ENCODE measurements at regions not wholly inside any gene's neighbourhood (a gene's known extent, or its start where the extent isn't known, plus 50 kb on each side); places are given as distances from the start of the nearest gene placed in this dataset.

DNA sequence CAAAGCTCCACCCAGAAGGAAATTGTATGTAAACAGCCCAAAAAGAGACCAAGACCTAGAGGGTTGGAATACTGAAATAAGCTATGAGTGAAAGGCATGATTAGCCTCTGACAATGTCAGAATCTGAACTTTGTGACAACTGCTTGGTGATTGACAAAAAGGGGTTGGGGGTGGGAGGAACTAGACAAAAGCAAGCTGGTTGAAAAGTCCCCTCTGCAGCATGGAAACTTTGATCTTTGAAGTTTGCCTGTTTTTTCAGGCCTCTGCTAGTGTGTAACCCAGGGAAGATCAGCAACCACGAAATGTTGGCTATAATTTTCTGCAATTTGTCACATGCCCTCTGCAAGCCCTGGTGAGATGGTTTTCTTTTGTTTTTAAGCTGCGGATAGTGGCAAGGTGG lies 104.8 kb upstream of the SLC25A13 start:
- no peaks in the 10 kb centered on the region for H3K79me2 ChIP-seq (ENCODE audit: low read length)
- H2AFZ ChIP-seq (ENCODE audit: low read depth, low read length) = no peak overlapping the region
- H3K9ac ChIP-seq (ENCODE audit: low read length) = no peak overlapping the region
- H3K36me3 ChIP-seq (replicated peaks; ENCODE audit: low read depth, low read length) = no peaks in the 10 kb centered on the region
- H3K9me3 ChIP-seq (ENCODE audit: insufficient read depth, low read length) = no peaks in the 10 kb centered on the region
- no peaks in the 10 kb centered on the region for H4K20me1 ChIP-seq (ENCODE audit: insufficient read depth, low read length)
- no peak for TF ChIP-seq EZH2phosphoT487 (IDR thresholded peaks at IDR 0.05; ENCODE audit: low read depth)
- TF ChIP-seq, protein P1, sequence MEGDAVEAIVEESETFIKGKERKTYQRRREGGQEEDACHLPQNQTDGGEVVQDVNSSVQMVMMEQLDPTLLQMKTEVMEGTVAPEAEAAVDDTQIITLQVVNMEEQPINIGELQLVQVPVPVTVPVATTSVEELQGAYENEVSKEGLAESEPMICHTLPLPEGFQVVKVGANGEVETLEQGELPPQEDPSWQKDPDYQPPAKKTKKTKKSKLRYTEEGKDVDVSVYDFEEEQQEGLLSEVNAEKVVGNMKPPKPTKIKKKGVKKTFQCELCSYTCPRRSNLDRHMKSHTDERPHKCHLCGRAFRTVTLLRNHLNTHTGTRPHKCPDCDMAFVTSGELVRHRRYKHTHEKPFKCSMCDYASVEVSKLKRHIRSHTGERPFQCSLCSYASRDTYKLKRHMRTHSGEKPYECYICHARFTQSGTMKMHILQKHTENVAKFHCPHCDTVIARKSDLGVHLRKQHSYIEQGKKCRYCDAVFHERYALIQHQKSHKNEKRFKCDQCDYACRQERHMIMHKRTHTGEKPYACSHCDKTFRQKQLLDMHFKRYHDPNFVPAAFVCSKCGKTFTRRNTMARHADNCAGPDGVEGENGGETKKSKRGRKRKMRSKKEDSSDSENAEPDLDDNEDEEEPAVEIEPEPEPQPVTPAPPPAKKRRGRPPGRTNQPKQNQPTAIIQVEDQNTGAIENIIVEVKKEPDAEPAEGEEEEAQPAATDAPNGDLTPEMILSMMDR (IDR thresholded peaks at IDR 0.05; ENCODE audit: low read depth, low read length) = no peak
- H3K27ac ChIP-seq (ENCODE audit: low read length) = no peak overlapping the region
- H3K4me3 ChIP-seq (ENCODE audit: low read length) = no peak overlapping the region
- H3K27me3 ChIP-seq (ENCODE audit: low read depth, low read length) = 0 out of 2 replicates have a peak, but pooled peaks cover 1% of the 10 kb centered on the region
- no peak overlapping the region for H3K4me2 ChIP-seq (ENCODE audit: low read length)
- H3K4me1 ChIP-seq (ENCODE audit: low read length) = no peaks in the 10 kb centered on the region

DNA sequence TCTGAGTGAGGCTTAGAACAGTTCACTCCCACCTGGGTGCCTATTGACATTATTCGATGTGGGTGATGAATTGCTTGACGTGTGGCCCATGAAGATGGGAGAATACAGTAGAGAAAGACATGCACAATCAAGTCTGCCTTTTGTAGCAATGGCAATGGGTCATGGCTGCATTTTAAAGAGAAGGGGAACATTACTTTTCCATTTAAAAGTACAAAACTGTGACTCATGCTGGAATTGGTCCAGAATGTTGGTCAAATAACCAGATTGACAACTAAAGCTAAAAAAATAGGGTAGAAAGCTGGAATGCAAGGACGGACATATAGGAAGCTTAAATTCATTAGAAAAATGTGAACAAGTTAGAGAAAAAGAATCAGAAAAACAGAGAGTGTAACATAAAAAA lies 104.1 kb upstream of the SLC25A13 start:
- Histone ChIP-seq H3K27ac (ENCODE audit: low read length) (no peak overlapping the region), H3K27me3 (ENCODE audit: low read depth, low read length) (0 out of 2 replicates have a peak, but pooled peaks cover 4% of the 10 kb centered on the region), H2AFZ (ENCODE audit: low read depth, low read length) (no peak overlapping the region), H3K9me3 (ENCODE audit: insufficient read depth, low read length) (no peaks in the 10 kb centered on the region), H3K36me3 (replicated peaks; ENCODE audit: low read depth, low read length) (no peaks in the 10 kb centered on the region), H3K9ac (ENCODE audit: low read length) (no peak overlapping the region), H3K4me1 (ENCODE audit: low read length) (no peaks in the 10 kb centered on the region), H3K4me2 (ENCODE audit: low read length) (no peak overlapping the region), H3K79me2 (ENCODE audit: low read length) (no peaks in the 10 kb centered on the region), H3K4me3 (ENCODE audit: low read length) (no peak overlapping the region), H4K20me1 (ENCODE audit: insufficient read depth, low read length) (no peaks in the 10 kb centered on the region)
- TF ChIP-seq, protein P1 (IDR thresholded peaks at IDR 0.05; ENCODE audit: low read depth, low read length) = no peak
- no peak for TF ChIP-seq EZH2phosphoT487 (IDR thresholded peaks at IDR 0.05; ENCODE audit: low read depth)

DNA sequence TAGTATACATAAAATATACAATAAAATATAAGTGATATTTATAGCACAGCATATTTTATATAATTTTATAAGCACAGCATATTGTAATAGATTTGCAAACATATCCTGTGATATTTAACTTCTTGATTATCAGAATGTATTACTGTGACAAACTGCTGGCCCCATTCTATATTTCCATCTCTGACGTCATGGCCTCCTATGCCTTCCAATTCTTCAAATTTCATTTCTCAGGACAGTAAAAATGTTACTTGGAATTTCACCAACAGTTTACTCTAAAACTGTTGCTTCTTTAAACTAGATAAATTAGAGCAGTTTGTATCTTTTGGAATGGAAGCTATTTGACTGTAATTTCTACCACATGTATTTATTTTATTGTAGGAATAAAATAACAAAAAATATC lies 102.5 kb upstream of the SLC25A13 start:
- Histone ChIP-seq H3K36me3 (replicated peaks; ENCODE audit: low read depth, low read length) (no peaks in the 10 kb centered on the region), H3K4me2 (ENCODE audit: low read length) (no peak overlapping the region), H3K4me3 (ENCODE audit: low read length) (no peak overlapping the region), H3K9me3 (ENCODE audit: insufficient read depth, low read length) (no peaks in the 10 kb centered on the region), H3K27me3 (ENCODE audit: low read depth, low read length) (0 out of 2 replicates have a peak, but pooled peaks cover 4% of the 10 kb centered on the region), H3K27ac (ENCODE audit: low read length) (no peak overlapping the region), H3K4me1 (ENCODE audit: low read length) (no peaks in the 10 kb centered on the region), H2AFZ (ENCODE audit: low read depth, low read length) (no peak overlapping the region), H4K20me1 (ENCODE audit: insufficient read depth, low read length) (no peaks in the 10 kb centered on the region), H3K9ac (ENCODE audit: low read length) (no peak overlapping the region), H3K79me2 (ENCODE audit: low read length) (no peaks in the 10 kb centered on the region)
- TF ChIP-seq, protein P1 (IDR thresholded peaks at IDR 0.05; ENCODE audit: low read depth, low read length) = no peak
- no peak for TF ChIP-seq EZH2phosphoT487 (IDR thresholded peaks at IDR 0.05; ENCODE audit: low read depth)

- Histone ChIP-seq H3K9me3 (ENCODE audit: insufficient read depth, low read length) (no peaks in the 10 kb centered on the region), H3K27me3 (ENCODE audit: low read depth, low read length) (0 out of 2 replicates have a peak, but pooled peaks cover 7% of the 10 kb centered on the region), H3K4me2 (ENCODE audit: low read length) (no peak overlapping the region), H3K9ac (ENCODE audit: low read length) (no peak overlapping the region), H3K4me3 (ENCODE audit: low read length) (no peak overlapping the region), H3K36me3 (replicated peaks; ENCODE audit: low read depth, low read length) (no peaks in the 10 kb centered on the region), H3K27ac (ENCODE audit: low read length) (no peak overlapping the region), H3K4me1 (ENCODE audit: low read length) (no peaks in the 10 kb centered on the region), H3K79me2 (ENCODE audit: low read length) (no peaks in the 10 kb centered on the region), H4K20me1 (ENCODE audit: insufficient read depth, low read length) (no peaks in the 10 kb centered on the region), H2AFZ (ENCODE audit: low read depth, low read length) (no peak overlapping the region)
- TF ChIP-seq, protein P1 (IDR thresholded peaks at IDR 0.05; ENCODE audit: low read depth, low read length) = no peak
- no peak for TF ChIP-seq EZH2phosphoT487 (IDR thresholded peaks at IDR 0.05; ENCODE audit: low read depth)
Observed at GRCh38 chr7:96422388-96422787, 100.5 kb upstream of the SLC25A13 start.
